ENCODE measurements at regions not wholly inside any gene's neighbourhood (a gene's known extent, or its start where the extent isn't known, plus 50 kb on each side); places are given as distances from the start of the nearest gene placed in this dataset.

- TF ChIP-seq CTCF (IDR thresholded peaks at IDR 0.05; ENCODE audit: poor library complexity, severe bottlenecking) (no peak), EP300 (conservative IDR thresholded peaks at IDR 0.05; ENCODE audit: poor library complexity, severe bottlenecking) (no peak), RAD21 (conservative IDR thresholded peaks at IDR 0.05) (no peak), TAF1 (IDR thresholded peaks at IDR 0.05; ENCODE audit: low read depth) (no peak), SMC3 (conservative IDR thresholded peaks at IDR 0.05; ENCODE audit: poor library complexity) (no peak), POLR2AphosphoS5 (IDR thresholded peaks at IDR 0.05) (no peak), EZH2 (IDR thresholded peaks at IDR 0.05; ENCODE audit: borderline replicate concordance, insufficient read depth, low read length, poor library complexity, severe bottlenecking) (no peak), REST (IDR thresholded peaks at IDR 0.05; ENCODE audit: borderline replicate concordance) (no peak)
These were observed 106.9 kb upstream of the DYRK2 start for GRCh38 chr12:67541625-67541991.

All from neural cell (in vitro differentiated cells).